ENCODE measurements at regions not wholly inside any gene's neighbourhood (a gene's known extent, or its start where the extent isn't known, plus 50 kb on each side); places are given as distances from the start of the nearest gene placed in this dataset.

GRCh38 chr5:54741711-54742110 is 224.2 kb downstream of the SNX18 start:
- no peak for ATAC-seq
- H3K36me3 ChIP-seq (ENCODE audit: low read depth, low read length) = no peaks in the 10 kb centered on the region
- CTCF ChIA-PET = interaction anchor here (0.8 to 1.1 kb wide), 2 partner anchors 126 to 224 kb away, joined by 3 to 4 read pairs; partner anchors contain the start of gene SNX18

GRCh38 chr5:54740141-54740540 is 222.6 kb downstream of the SNX18 start:
- ATAC-seq (no peak), DNase-seq (no peak)
- Histone ChIP-seq H4K20me1 (ENCODE audit: low read length) (no peaks in the 10 kb centered on the region), H2AFZ (ENCODE audit: low read length) (no peak overlapping the region), H3K4me1 (ENCODE audit: insufficient read depth, low read length) (peaks cover 46% of the 10 kb centered on the region), H3K79me2 (ENCODE audit: low read length) (no peaks in the 10 kb centered on the region), H3K27me3 (ENCODE audit: low read length) (no peaks in the 10 kb centered on the region), H3K9me2 (replicated peaks; ENCODE audit: low read length) (no peaks in the 10 kb centered on the region), H3K36me3 (ENCODE audit: low read depth, low read length) (no peaks in the 10 kb centered on the region), H3F3A (ENCODE audit: low read length, unreplicated experiment) (peaks cover 3% of the 10 kb centered on the region), H3K27ac (ENCODE audit: low read length) (no peak overlapping the region), H3K4me2 (ENCODE audit: low read length) (no peak overlapping the region), H3K4me3 (ENCODE audit: low read length) (no peak overlapping the region), H3K9me3 (ENCODE audit: low read length) (no peaks in the 10 kb centered on the region), H3K9ac (ENCODE audit: low read length) (no peak overlapping the region)
- ChIA-PET POLR2A (ENCODE audit: unreplicated experiment) (no interaction called here), CTCF (no interaction called here)
- TF ChIP-seq CTCF (conservative IDR thresholded peaks at IDR 0.05; ENCODE audit: low read depth, low read length) (no peak), EZH2 (IDR thresholded peaks at IDR 0.05; ENCODE audit: low read length, unreplicated experiment) (no peak), EZH2phosphoT487 (IDR thresholded peaks at IDR 0.05; ENCODE audit: borderline replicate concordance, low read length) (no peak)
- BruUV-seq (replicated peaks) = no TSS peak
- intact Hi-C loops (cut with micrococcal nuclease) = loop anchor here (5.0 to 10.0 kb wide), 2 partner anchors 38 to 105 kb away; no protein-coding TSS in a partner anchor

More at GRCh38 chr5:54741711-54742110, 224.2 kb downstream of the SNX18 start:
- BruUV-seq (replicated peaks) = no TSS peak
- H3K4me2 ChIP-seq (ENCODE audit: low read length) = peak overlapping the region; percentile 67; the same call in 1 of the 2 replicates
- TF ChIP-seq CTCF (conservative IDR thresholded peaks at IDR 0.05; ENCODE audit: low read depth, low read length) (no peak), EZH2 (IDR thresholded peaks at IDR 0.05; ENCODE audit: low read length, unreplicated experiment) (no peak), EZH2phosphoT487 (IDR thresholded peaks at IDR 0.05; ENCODE audit: borderline replicate concordance, low read length) (no peak)
- no peak overlapping the region for H3K9ac ChIP-seq (ENCODE audit: low read length)
- no peak overlapping the region for H3K4me3 ChIP-seq (ENCODE audit: low read length)
- DNase-seq = no peak
- intact Hi-C loops (cut with micrococcal nuclease) = loop anchor here (1.0 to 10.0 kb wide), 3 partner anchors 39 to 224 kb away; partner anchors contain the start of gene SNX18
- H2AFZ ChIP-seq (ENCODE audit: low read length) = 0 out of 2 replicates have a peak overlapping the region, but pooled peaks have one; percentile 35
- peak overlapping the region; percentile 63 for H3K27ac ChIP-seq (ENCODE audit: low read length)
- H3F3A ChIP-seq (ENCODE audit: low read length, unreplicated experiment) = peaks cover 3% of the 10 kb centered on the region
- H3K9me2 ChIP-seq (replicated peaks; ENCODE audit: low read length) = no peaks in the 10 kb centered on the region
- peaks cover 55% of the 10 kb centered on the region for H3K4me1 ChIP-seq (ENCODE audit: insufficient read depth, low read length)
- no peaks in the 10 kb centered on the region for H3K79me2 ChIP-seq (ENCODE audit: low read length)
- H3K9me3 ChIP-seq (ENCODE audit: low read length) = no peaks in the 10 kb centered on the region
- H3K27me3 ChIP-seq (ENCODE audit: low read length) = no peaks in the 10 kb centered on the region
- POLR2A ChIA-PET (ENCODE audit: unreplicated experiment) = no interaction called here
- no peaks in the 10 kb centered on the region for H4K20me1 ChIP-seq (ENCODE audit: low read length)

GRCh38 chr5:54739371-54739770 is 221.8 kb downstream of the SNX18 start:
- ChIA-PET POLR2A (ENCODE audit: unreplicated experiment) (no interaction called here), CTCF (no interaction called here)
- H3K9ac ChIP-seq (ENCODE audit: low read length) = no peak overlapping the region
- H2AFZ ChIP-seq (ENCODE audit: low read length) = no peak overlapping the region
- no peaks in the 10 kb centered on the region for H3K79me2 ChIP-seq (ENCODE audit: low read length)
- BruUV-seq (replicated peaks) = no TSS peak
- DNase-seq (no peak), ATAC-seq (no peak)
- H3F3A ChIP-seq (ENCODE audit: low read length, unreplicated experiment) = peaks cover 3% of the 10 kb centered on the region
- no peaks in the 10 kb centered on the region for H3K9me3 ChIP-seq (ENCODE audit: low read length)
- H3K27ac ChIP-seq (ENCODE audit: low read length) = no peak overlapping the region
- H3K4me1 ChIP-seq (ENCODE audit: insufficient read depth, low read length) = peaks cover 40% of the 10 kb centered on the region
- no peaks in the 10 kb centered on the region for H3K27me3 ChIP-seq (ENCODE audit: low read length)
- H3K4me2 ChIP-seq (ENCODE audit: low read length) = no peak overlapping the region
- no peaks in the 10 kb centered on the region for H3K36me3 ChIP-seq (ENCODE audit: low read depth, low read length)
- no peaks in the 10 kb centered on the region for H4K20me1 ChIP-seq (ENCODE audit: low read length)
- TF ChIP-seq CTCF (conservative IDR thresholded peaks at IDR 0.05; ENCODE audit: low read depth, low read length) = no peak
- no peak for TF ChIP-seq EZH2 (IDR thresholded peaks at IDR 0.05; ENCODE audit: low read length, unreplicated experiment)
- no peak for TF ChIP-seq EZH2phosphoT487 (IDR thresholded peaks at IDR 0.05; ENCODE audit: borderline replicate concordance, low read length)
- no peaks in the 10 kb centered on the region for H3K9me2 ChIP-seq (replicated peaks; ENCODE audit: low read length)
- intact Hi-C loops (cut with micrococcal nuclease) = no loop called here
- H3K4me3 ChIP-seq (ENCODE audit: low read length) = no peak overlapping the region
